NCI-H446 (cell line): ENCODE measurements at regions not wholly inside any gene's neighbourhood (a gene's known extent, or its start where the extent isn't known, plus 50 kb on each side); places are given as distances from the start of the nearest gene placed in this dataset.
"Not testable (repeated sequence)": the region's sequence is repeated elsewhere in the genome, so short reads cannot be mapped to it uniquely, and the experiment has no call there.

Source experiments
- DNase-seq, 2 experiments: peaks; one replicate each; lab custom pipeline; 2025; lab: John Stamatoyannopoulos, UW

- DNase-seq: no peak
These were observed 343.5 kb upstream of the LRRC3B start for GRCh38 chr3:26279091-26279490.

DNA sequence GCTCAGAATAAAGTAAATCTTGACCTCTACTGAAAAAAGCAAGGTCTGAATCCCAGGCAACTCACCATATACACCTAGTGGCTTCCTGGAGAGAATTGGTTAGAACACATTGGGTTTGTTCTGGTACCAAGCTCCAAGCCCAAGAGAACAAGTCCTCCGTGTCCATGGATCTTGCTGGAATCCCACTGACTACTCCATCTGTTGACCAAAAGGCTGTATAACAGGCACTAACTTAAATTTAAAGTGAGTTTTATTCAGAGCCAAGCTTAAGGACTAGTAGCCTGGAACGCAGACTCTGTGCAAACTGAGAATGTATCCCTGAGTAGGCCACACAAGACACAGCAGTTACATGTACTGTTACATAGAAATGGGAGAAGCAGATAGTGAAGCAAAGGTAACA is 342.1 kb upstream of the LRRC3B start:
- DNase-seq: no peak

GRCh38 chr3:26281284-26281985 is 341.1 kb upstream of the LRRC3B start:
- DNase-seq: no peak

DNA sequence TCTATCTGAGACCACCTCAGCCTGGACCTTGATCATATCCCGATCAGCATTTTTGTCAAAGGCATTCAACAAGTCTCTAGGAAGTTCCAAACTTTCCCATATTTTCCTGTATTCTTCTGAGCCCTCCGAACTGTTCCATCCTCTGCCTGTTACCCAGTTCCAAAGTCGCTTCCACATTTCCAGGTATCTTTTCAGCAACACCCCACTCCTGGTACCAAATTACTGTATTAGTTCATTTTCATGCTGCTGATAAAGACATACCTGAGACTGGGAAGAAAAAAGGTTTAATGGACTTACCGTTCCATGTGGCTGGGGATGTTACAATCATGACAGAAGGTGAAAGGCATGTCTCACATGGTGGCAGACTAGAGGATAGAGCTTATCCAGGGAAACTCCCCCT is 338.1 kb upstream of the LRRC3B start:
- DNase-seq: not testable (repeated sequence)

DNA sequence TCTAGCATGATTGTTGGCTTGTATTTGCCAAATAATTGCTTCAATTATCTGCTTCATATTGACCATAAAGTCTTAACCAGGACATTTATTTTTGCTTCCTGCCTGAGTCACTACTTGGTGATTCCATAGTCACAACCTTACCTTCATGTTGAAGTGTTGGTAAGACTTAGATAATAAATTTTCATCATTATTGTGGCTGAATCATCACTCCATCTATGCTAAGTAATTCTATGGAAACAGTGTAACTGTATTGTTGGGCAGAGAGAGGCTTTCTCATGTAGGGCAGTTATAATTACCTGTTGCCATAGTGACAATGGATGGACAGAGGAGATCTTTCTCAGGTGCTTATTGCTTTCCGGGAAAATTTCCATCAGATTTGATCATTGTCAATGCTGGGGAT is 330.7 kb upstream of the LRRC3B start:
- no peak for DNase-seq

DNA sequence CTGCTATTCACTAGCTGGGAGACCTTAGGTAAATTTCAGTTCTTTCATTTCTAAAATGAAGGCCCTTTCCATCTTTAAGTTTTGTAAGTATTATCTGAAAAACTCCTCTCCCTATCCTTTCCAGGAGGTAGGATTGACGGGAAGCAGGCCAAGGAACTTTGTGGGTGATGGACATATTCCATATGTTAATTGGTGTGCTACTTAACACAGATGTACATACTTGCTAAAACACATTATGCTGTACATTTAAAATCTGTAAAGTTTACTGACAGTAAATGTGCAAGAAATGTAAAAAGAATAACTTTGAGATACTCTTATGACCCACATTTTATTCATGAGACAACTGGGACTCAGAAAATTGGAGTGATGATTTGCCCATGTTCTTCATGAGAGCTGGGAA is 329.8 kb upstream of the LRRC3B start:
- DNase-seq: no peak

DNA sequence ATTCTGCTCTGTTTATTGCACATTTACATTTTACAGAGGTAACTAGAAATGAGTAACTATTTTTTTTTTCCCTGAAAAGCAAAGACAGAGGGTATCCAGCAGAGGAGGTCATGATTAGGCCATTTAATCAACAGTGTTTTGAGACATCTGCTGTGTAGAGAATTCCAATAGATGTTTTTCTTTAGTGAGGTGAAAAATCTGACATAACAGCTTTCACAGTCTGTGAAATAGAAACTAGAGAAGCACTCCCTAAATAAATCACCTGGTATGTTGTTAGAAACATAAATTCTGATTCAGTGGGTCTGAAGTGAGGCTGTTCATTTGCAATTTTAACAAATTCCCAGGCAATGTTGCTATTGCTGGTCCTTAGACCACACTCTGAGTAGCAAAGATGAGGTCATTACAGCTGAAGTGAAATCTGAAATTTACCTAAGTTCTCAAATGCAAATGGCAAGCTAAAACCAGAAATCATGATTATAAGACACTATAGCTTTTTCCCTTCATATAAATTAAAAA is 329.2 kb upstream of the LRRC3B start:
- DNase-seq: no peak

- DNase-seq: no peak
These were observed 315.4 kb upstream of the LRRC3B start for GRCh38 chr3:26307192-26307591.

DNA sequence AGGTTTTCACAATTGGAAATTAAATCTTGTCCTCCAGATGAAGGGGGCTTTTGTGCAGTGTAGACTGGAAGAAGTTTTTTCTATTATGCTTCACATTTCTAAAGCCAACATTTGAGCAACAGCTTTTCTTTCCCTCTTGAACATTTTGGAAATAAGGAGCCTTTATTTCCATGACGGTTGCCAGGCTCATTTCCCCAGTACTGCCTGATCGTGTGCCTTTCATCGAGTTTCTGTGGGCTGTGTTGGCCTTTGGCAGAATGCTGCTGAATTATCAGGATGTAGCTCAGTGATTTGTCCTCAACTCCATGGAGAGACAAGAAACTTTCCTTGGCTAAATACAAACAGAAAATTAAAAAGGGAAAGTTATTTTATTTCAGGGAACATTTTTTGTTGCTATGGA is 314.8 kb upstream of the LRRC3B start:
- DNase-seq: no peak

- DNase-seq: no peak
These were observed 314.1 kb upstream of the LRRC3B start for GRCh38 chr3:26308454-26308853.

GRCh38 chr3:26309536-26309935 is 313.0 kb upstream of the LRRC3B start:
- not testable (repeated sequence) for DNase-seq

DNA sequence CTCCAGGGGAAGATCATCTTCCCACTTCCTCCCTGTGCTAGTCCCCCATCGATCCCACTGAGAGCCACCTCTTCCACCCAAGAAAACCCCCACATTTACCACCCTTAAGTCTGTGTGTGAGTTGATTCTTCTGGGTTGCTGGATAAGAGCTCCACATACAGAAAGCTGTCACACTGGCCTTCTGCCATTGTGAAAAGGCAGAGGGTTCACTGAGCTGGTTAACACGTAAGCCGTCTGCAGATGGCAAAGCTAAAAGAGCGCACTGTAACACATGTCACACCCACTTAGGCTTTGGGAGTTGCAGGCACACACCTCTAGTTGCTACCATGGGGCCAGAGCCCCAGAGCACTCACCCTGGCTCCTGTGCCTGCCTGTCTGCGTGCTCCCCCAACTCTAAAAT is 309.8 kb upstream of the LRRC3B start:
- DNase-seq: no peak

- no peak for DNase-seq
These were observed 306.1 kb upstream of the LRRC3B start for GRCh38 chr3:26316472-26316871.

DNA sequence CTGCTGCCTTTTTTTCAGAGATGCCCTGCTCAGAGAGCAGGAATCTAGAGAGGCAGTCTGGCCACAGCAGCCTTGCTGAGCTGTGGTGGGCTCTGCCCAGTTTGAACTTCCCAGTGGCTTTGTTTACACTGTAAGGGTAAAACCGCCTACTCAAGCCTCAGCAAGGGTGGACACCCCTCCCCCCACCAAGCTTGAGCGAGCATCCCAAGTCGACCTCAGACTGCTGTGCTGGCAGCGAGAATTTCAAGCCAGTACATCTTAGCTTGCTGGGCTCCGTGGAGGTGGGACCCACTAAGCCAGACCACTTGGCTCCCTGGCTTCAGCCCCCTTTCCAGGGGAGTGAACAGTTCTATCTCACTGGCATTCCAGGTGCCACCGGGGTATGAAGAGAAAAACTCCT is 298.8 kb upstream of the LRRC3B start:
- DNase-seq: not testable (repeated sequence)

DNA sequence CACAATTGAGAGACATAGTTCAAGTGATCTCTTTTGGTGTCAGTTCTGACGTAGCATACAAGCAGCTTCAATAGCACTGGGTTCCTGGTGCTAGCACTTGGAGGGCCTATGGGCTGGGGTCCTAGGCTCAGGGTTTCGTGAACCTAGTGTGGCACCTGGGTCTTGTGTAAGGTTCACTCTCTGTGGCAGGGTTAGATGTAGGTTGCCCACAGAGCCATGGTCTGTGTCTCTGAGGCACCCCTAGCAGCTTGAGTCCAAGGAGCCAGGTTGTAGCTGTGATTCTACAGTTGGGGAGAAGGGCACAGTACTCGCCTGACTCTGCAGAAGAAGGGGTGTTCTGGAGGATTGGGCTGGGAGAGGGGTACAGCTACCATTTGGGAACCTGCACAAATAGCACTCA is 282.6 kb upstream of the LRRC3B start:
- no peak for DNase-seq

DNA sequence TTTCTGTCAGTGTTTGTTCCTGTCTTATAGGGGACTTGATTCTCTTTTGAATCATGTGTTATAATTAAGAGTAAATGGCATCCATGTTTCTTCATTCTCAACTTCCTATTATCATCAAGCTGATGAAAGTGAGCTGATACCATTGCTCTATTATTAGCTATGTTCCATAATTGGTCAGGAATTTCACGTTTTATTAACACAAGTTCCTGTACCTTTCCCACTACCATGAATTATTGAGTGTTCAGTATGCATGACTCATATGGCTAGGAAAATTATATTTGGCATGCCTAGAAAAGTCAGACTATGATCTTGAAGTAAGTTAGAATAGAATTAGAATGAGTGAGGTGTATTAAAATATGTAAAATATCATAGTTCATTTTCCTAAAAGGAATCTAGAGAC is 278.9 kb upstream of the LRRC3B start:
- no peak for DNase-seq

GRCh38 chr3:26345613-26346012 is 277.0 kb upstream of the LRRC3B start:
- DNase-seq: no peak

DNA sequence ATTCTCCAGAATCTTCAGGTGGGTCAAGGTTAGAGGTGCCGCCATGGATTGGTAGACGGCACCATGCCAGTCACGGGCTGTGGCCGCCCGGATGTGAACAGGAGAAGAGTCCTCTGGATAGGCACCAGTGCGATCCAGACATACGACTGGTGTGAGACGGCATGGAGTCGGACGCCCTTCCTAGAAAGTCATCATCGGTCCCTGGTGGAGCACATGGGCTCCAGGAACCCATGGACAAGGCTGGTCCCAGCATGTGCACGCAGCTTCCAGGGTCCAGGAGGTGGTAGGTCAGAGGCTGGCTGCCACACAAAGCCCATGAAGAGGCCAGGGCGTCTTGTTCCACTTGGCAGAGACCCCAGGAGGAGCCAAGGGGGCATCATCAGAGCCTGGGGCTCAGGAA is 276.1 kb upstream of the LRRC3B start:
- no peak for DNase-seq

DNA sequence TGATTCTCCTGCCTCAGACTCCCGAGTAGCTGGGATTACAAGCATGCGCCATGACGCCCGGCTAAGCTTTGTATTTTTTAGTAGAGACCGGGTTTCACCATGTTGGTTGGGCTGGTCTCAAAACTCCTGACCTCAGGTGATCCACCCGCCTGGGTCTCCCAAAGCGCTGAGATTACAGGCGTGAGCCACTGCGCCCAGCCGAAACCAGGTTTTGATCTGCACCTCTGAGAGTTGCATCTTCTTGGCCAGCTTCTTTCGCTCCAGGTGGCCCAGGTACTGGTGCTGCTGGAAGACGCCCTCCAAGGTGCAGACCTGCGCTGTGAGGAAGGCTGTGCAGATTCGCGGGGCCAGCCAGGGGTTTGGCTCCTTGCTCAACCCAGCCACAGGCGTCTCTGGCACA is 275.4 kb upstream of the LRRC3B start:
- no peak for DNase-seq

DNA sequence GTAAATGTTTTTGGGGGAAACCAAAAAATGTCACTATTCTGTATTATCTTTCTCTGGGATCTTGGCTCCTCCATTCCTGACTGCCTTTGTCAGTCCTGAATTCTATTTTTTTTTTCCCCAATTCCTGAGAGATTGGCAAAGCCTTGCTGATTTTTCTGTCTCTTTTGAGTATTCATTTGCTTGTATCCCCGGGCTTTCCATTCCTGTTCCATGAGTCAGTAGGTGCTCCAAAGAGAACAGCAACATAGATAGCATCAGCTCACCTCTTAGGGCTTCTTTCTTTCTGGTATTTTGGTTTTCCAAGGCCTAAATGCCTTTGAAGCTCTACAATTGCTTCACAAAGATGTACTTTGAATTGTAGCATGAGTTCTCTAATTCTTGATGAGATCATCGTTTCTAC is 271.7 kb upstream of the LRRC3B start:
- DNase-seq: no peak

GRCh38 chr3:26353097-26353496 is 269.5 kb upstream of the LRRC3B start:
- DNase-seq: no peak

GRCh38 chr3:26358405-26358804 is 264.2 kb upstream of the LRRC3B start:
- no peak for DNase-seq

DNA sequence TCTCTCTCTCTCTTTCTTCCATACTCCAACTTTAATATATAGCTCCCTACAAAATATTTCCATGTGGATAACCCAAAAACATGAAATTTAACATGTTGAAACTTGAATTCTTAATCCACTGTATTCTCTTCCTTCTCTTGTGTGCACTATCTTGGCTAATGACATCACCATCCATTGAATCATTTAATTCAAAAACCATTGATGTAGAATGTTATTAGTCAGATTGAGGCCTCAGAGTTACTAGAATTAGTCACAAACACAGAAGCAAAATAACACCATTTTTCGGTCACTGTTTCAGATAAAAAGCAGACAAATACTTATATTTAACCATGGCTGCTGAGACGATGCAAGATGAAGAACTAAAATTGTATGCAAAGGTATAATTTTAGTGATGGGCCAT is 256.9 kb upstream of the LRRC3B start:
- DNase-seq: no peak

DNA sequence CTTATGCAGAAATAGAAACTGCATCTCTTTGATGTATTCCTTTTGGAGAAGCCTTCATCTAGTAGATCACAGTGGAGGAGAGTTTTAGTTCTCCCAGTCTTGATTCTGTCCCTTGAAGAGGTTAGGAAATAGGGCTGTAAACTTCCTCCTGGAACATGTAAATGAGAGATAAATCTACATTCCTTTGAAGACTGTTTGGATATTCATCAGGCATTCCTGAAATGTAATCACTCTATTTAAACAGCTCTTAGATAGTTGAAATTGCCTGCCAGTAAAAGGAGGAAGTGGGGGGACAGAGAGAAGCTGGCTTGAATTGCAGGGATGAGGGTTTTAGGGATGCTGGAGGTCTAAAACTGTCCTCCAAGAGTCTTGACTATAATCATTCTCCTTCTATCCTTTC is 254.3 kb upstream of the LRRC3B start:
- DNase-seq: no peak
